ENCODE measurements at regions not wholly inside any gene's neighbourhood (a gene's known extent, or its start where the extent isn't known, plus 50 kb on each side); places are given as distances from the start of the nearest gene placed in this dataset.
A peak's percentile ranks its signal among the peaks of the same experiment; 100 is the strongest.
"Not testable (repeated sequence)": the region's sequence is repeated elsewhere in the genome, so short reads cannot be mapped to it uniquely, and the experiment has no call there.

- no peak for DNase-seq (ENCODE audit: low read depth in 4 of 4, low spot score in 1 of 4)
Observed at GRCh38 chr6:4224067-4224978, 88.9 kb upstream of the ECI2 start.

GRCh38 chr6:4220558-4220957 lies 85.2 kb upstream of the ECI2 start:
- DNase-seq (ENCODE audit: low read depth in 4 of 4, low spot score in 1 of 4): no peak

GRCh38 chr6:4218619-4219317 lies 83.4 kb upstream of the ECI2 start:
- not testable (repeated sequence) for DNase-seq (ENCODE audit: low read depth in 4 of 4, low spot score in 1 of 4)

GRCh38 chr6:4212588-4212987 lies 77.2 kb upstream of the ECI2 start:
- DNase-seq (ENCODE audit: low read depth in 4 of 4, low spot score in 1 of 4): no peak

GRCh38 chr6:4210629-4211419 lies 75.4 kb upstream of the ECI2 start:
- peak; percentile 6 to 66 (median 44) for DNase-seq (ENCODE audit: low read depth in 4 of 4, low spot score in 1 of 4)

- no peak for DNase-seq (ENCODE audit: low read depth in 4 of 4, low spot score in 1 of 4)
Observed at GRCh38 chr6:4209196-4209595, 73.8 kb upstream of the ECI2 start.

- DNase-seq (ENCODE audit: low read depth in 4 of 4, low spot score in 1 of 4): no peak
Observed at GRCh38 chr6:4208158-4208557, 72.8 kb upstream of the ECI2 start.

- not testable (repeated sequence) for DNase-seq (ENCODE audit: low read depth in 4 of 4, low spot score in 1 of 4)
Observed at GRCh38 chr6:4203642-4204417, 68.5 kb upstream of the ECI2 start.

GRCh38 chr6:4192627-4193026 lies 57.3 kb upstream of the ECI2 start:
- no peak for DNase-seq (ENCODE audit: low read depth in 4 of 4, low spot score in 1 of 4)

GRCh38 chr6:4192173-4192572 lies 56.8 kb upstream of the ECI2 start:
- no peak for DNase-seq (ENCODE audit: low read depth in 4 of 4, low spot score in 1 of 4)

GRCh38 chr6:4191271-4191721 lies 55.9 kb upstream of the ECI2 start:
- no peak for DNase-seq (ENCODE audit: low read depth in 4 of 4, low spot score in 1 of 4)

- DNase-seq (ENCODE audit: low read depth in 4 of 4, low spot score in 1 of 4): no peak
Observed at GRCh38 chr6:4189249-4189648, 53.9 kb upstream of the ECI2 start.

- no peak for DNase-seq (ENCODE audit: low read depth in 4 of 4, low spot score in 1 of 4)
Observed at GRCh38 chr6:4188801-4189200, 53.4 kb upstream of the ECI2 start.

GRCh38 chr6:4187480-4187879 lies 52.1 kb upstream of the ECI2 start:
- no peak for DNase-seq (ENCODE audit: low read depth in 4 of 4, low spot score in 1 of 4)

- DNase-seq (ENCODE audit: low read depth in 4 of 4, low spot score in 1 of 4): no peak
Observed at GRCh38 chr6:4186385-4186784, 51.0 kb upstream of the ECI2 start.

- DNase-seq (ENCODE audit: low read depth in 4 of 4, low spot score in 1 of 4): no peak
Observed at GRCh38 chr6:4185846-4186245, 50.5 kb upstream of the ECI2 start.

GRCh38 chr6:4185419-4185818 lies 50.0 kb upstream of the ECI2 start:
- peak in 3 of 4 experiments; percentile 7 to 24 (median 7) for DNase-seq (ENCODE audit: low read depth in 4 of 4, low spot score in 1 of 4)

Data from stimulated activated CD4-positive, alpha-beta T cell treated with anti-CD3 and anti-CD28 coated beads, Interleukin-1b, Interleukin-23, amount 100 ng/mL, for 24 hours (primary cell).